Osteocyte (in vitro differentiated cells): ENCODE measurements at regions not wholly inside any gene's neighbourhood (a gene's known extent, or its start where the extent isn't known, plus 50 kb on each side); places are given as distances from the start of the nearest gene placed in this dataset.

Experiments used
- DNase-seq: peaks from one replicate; pipeline ENCODE4 v3.0.0; 2021; ENCODE audit warnings: mixed read lengths; ENCODE audit not compliant: unreplicated experiment; ENCODE audit errors: extremely low spot score
- H3K27ac Mint-ChIP-seq: one replicate; pipeline ENCODE4 v1.8.0; 2021; ENCODE audit warnings: mild to moderate bottlenecking, mixed read lengths; ENCODE audit not compliant: unreplicated experiment
- H3K27me3 Mint-ChIP-seq: one replicate; pipeline ENCODE4 v1.8.0; 2021; ENCODE audit warnings: mixed read lengths; ENCODE audit not compliant: unreplicated experiment
- H3K36me3 Mint-ChIP-seq: one replicate; pipeline ENCODE4 v1.8.0; 2021; ENCODE audit warnings: mixed read lengths; ENCODE audit not compliant: unreplicated experiment
- H3K4me1 Mint-ChIP-seq: one replicate; pipeline ENCODE4 v1.8.0; 2021; ENCODE audit warnings: mixed read lengths; ENCODE audit not compliant: unreplicated experiment
- H3K4me3 Mint-ChIP-seq: one replicate; pipeline ENCODE4 v1.8.0; 2021; ENCODE audit warnings: mild to moderate bottlenecking, moderate library complexity, mixed read lengths; ENCODE audit not compliant: unreplicated experiment
- H3K9me3 Mint-ChIP-seq: one replicate; pipeline ENCODE4 v1.8.0; 2021; ENCODE audit warnings: mixed read lengths; ENCODE audit not compliant: unreplicated experiment
- CTCF ChIP-seq: fragments of 200-600 bp; sonication (generic); IDR thresholded peaks from 2 replicates; pipeline ENCODE4 v1.5.0; 2021; ENCODE audit warnings: antibody characterized with exemption, mild to moderate bottlenecking, moderate library complexity

- Mint-ChIP-seq H3K4me3 (no peak overlapping the region), H3K36me3 (no peaks in the 10 kb centered on the region), H3K27me3 (no peaks in the 10 kb centered on the region), H3K9me3 (peaks cover 23% of the 10 kb centered on the region), H3K4me1 (no peaks in the 10 kb centered on the region), H3K27ac (no peak overlapping the region)
- no peak for TF ChIP-seq CTCF
- DNase-seq = no peak
Measured at GRCh38 chr7:51587604-51588003, 271.0 kb upstream of the COBL start.

- no peaks in the 10 kb centered on the region for H3K36me3 Mint-ChIP-seq
- peaks cover 35% of the 10 kb centered on the region for H3K9me3 Mint-ChIP-seq
- no peaks in the 10 kb centered on the region for H3K4me1 Mint-ChIP-seq
- no peak overlapping the region for H3K4me3 Mint-ChIP-seq
- TF ChIP-seq CTCF = no peak
- no peak for DNase-seq
- H3K27ac Mint-ChIP-seq = no peak overlapping the region
- H3K27me3 Mint-ChIP-seq = no peaks in the 10 kb centered on the region
Measured at GRCh38 chr7:51577390-51577789, 260.8 kb upstream of the COBL start.

GRCh38 chr7:51569581-51569980 lies 253.0 kb upstream of the COBL start:
- no peak overlapping the region for H3K27ac Mint-ChIP-seq
- H3K9me3 Mint-ChIP-seq = peaks cover 44% of the 10 kb centered on the region
- no peak for TF ChIP-seq CTCF

GRCh38 chr7:51569176-51569575 lies 252.6 kb upstream of the COBL start:
- H3K27me3 Mint-ChIP-seq = no peaks in the 10 kb centered on the region

More at GRCh38 chr7:51569581-51569980, 253.0 kb upstream of the COBL start:
- H3K4me1 Mint-ChIP-seq = no peaks in the 10 kb centered on the region
- no peak for DNase-seq
- no peak overlapping the region for H3K4me3 Mint-ChIP-seq
- H3K36me3 Mint-ChIP-seq = no peaks in the 10 kb centered on the region
- no peaks in the 10 kb centered on the region for H3K27me3 Mint-ChIP-seq

GRCh38 chr7:51551070-51551469 lies 234.5 kb upstream of the COBL start:
- H3K4me3 Mint-ChIP-seq = no peak overlapping the region

More at GRCh38 chr7:51569176-51569575, 252.6 kb upstream of the COBL start:
- no peaks in the 10 kb centered on the region for H3K36me3 Mint-ChIP-seq
- no peak for DNase-seq
- H3K27ac Mint-ChIP-seq = no peak overlapping the region
- H3K4me3 Mint-ChIP-seq = no peak overlapping the region
- H3K9me3 Mint-ChIP-seq = peaks cover 42% of the 10 kb centered on the region
- H3K4me1 Mint-ChIP-seq = no peaks in the 10 kb centered on the region
- TF ChIP-seq CTCF = no peak

More at GRCh38 chr7:51551070-51551469, 234.5 kb upstream of the COBL start:
- no peaks in the 10 kb centered on the region for H3K27me3 Mint-ChIP-seq
- no peak overlapping the region for H3K27ac Mint-ChIP-seq
- no peaks in the 10 kb centered on the region for H3K36me3 Mint-ChIP-seq
- no peak for DNase-seq
- peaks cover 33% of the 10 kb centered on the region for H3K9me3 Mint-ChIP-seq
- no peaks in the 10 kb centered on the region for H3K4me1 Mint-ChIP-seq
- no peak for TF ChIP-seq CTCF
